GM12891 (cell line): ENCODE measurements at regions not wholly inside any gene's neighbourhood (a gene's known extent, or its start where the extent isn't known, plus 50 kb on each side); places are given as distances from the start of the nearest gene placed in this dataset.

Experiments used
- POLR2A ChIP-seq: IDR thresholded peaks from 2 replicates; pipeline ENCODE4 v1.6.1; 2011; ENCODE audit warnings: low read depth, low read length, control low read depth
- POLR2AphosphoS5 ChIP-seq: IDR thresholded peaks from 2 replicates; pipeline ENCODE4 v1.6.1; 2011; ENCODE audit warnings: low read depth, low read length, control low read depth
- POU2F2 ChIP-seq: IDR thresholded peaks from 2 replicates; pipeline ENCODE4 v1.6.1; 2011; ENCODE audit warnings: low read depth, mild to moderate bottlenecking, control low read depth, low read length, moderate library complexity
- TAF1 ChIP-seq: IDR thresholded peaks from 2 replicates; pipeline ENCODE4 v1.6.1; 2011; ENCODE audit warnings: low read depth, low read length, control low read depth

GRCh38 chr9:12613071-12613470 lies 80.1 kb upstream of the TYRP1 start:
- TF ChIP-seq POU2F2, result no peak
- no peak for TF ChIP-seq TAF1
- no peak for TF ChIP-seq POLR2A
- no peak for TF ChIP-seq POLR2AphosphoS5
